Fibroblast of the aortic adventitia (primary cell): ENCODE measurements at regions not wholly inside any gene's neighbourhood (a gene's known extent, or its start where the extent isn't known, plus 50 kb on each side); places are given as distances from the start of the nearest gene placed in this dataset.

Source experiments
- DNase-seq: peaks from one replicate; pipeline ENCODE4 v3.0.0-alpha.2; 2010; ENCODE audit warnings: low read depth
- H3K4me3 ChIP-seq: 2 replicates; pipeline ENCODE4 v1.5.1; 2011; ENCODE audit warnings: low read depth, mild to moderate bottlenecking, control low read depth, low read length, moderate library complexity
- CTCF ChIP-seq: IDR thresholded peaks from 2 replicates; pipeline ENCODE4 v1.5.1; 2011; ENCODE audit warnings: mild to moderate bottlenecking, low read length, control low read depth, inconsistent platforms; ENCODE audit not compliant: insufficient read depth

GRCh38 chr7:95684505-95684904 is 87.8 kb upstream of the DYNC1I1 start:
- TF ChIP-seq CTCF = no peak
- no peak overlapping the region for H3K4me3 ChIP-seq
- no peak for DNase-seq

- peak; percentile 55 for TF ChIP-seq CTCF
Observed at GRCh38 chr7:95684037-95684436, 87.7 kb upstream of the PDK4 start.

GRCh38 chr7:95682913-95683312 is 86.6 kb upstream of the PDK4 start:
- no peak for TF ChIP-seq CTCF
- no peak overlapping the region for H3K4me3 ChIP-seq
- DNase-seq = no peak

More at GRCh38 chr7:95684037-95684436, 87.7 kb upstream of the PDK4 start:
- no peak overlapping the region for H3K4me3 ChIP-seq
- DNase-seq = peak; percentile 50

- no peak overlapping the region for H3K4me3 ChIP-seq
- DNase-seq = no peak
- no peak for TF ChIP-seq CTCF
Observed at GRCh38 chr7:95676691-95677090, 80.4 kb upstream of the PDK4 start.

- H3K4me3 ChIP-seq = no peak overlapping the region
- TF ChIP-seq CTCF = no peak
Observed at GRCh38 chr7:95675632-95676031, 79.3 kb upstream of the PDK4 start.

GRCh38 chr7:95675016-95675415 is 78.7 kb upstream of the PDK4 start:
- no peak overlapping the region for H3K4me3 ChIP-seq
- DNase-seq = no peak
- no peak for TF ChIP-seq CTCF

More at GRCh38 chr7:95675632-95676031, 79.3 kb upstream of the PDK4 start:
- DNase-seq = no peak

GRCh38 chr7:95674101-95674500 is 77.8 kb upstream of the PDK4 start:
- DNase-seq = no peak
- no peak for TF ChIP-seq CTCF
- no peak overlapping the region for H3K4me3 ChIP-seq
